Sigmoid colon (tissue), 4 donors: ENCODE measurements at regions not wholly inside any gene's neighbourhood (a gene's known extent, or its start where the extent isn't known, plus 50 kb on each side); places are given as distances from the start of the nearest gene placed in this dataset.

Experiments
- CTCF ChIP-seq, 4 experiments: fragments of 450-650 bp in 3 of 4; fragments of 200-600 bp in 1 of 4; IDR thresholded peaks; one replicate each; pipeline ENCODE4 v1.5.1; 2016 to 2019; ENCODE audit warnings: antibody characterized with exemption in 4 of 4, mild to moderate bottlenecking in 3 of 4, moderate library complexity in 2 of 4
- EP300 ChIP-seq, 4 donors: sonication (generic); formaldehyde crosslinking; IDR thresholded peaks; one replicate each; pipeline ENCODE4 v1.6.1; 2017; ENCODE audit warnings: antibody characterized with exemption in 4 of 4
- POLR2AphosphoS5 ChIP-seq, 4 donors: sonication (generic); formaldehyde crosslinking; IDR thresholded peaks; one replicate each; pipeline ENCODE4 v1.6.1; 2017; ENCODE audit warnings: antibody characterized with exemption in 4 of 4

- TF ChIP-seq CTCF (IDR thresholded peaks at IDR 0.05) (no peak), EP300 (IDR thresholded peaks at IDR 0.05) (no peak), POLR2AphosphoS5 (IDR thresholded peaks at IDR 0.05) (no peak)
Observed at GRCh38 chr5:102048940-102049339, 247.1 kb downstream of the SLCO4C1 start.
